MV-4-11 (cell line): ENCODE measurements at regions not wholly inside any gene's neighbourhood (a gene's known extent, or its start where the extent isn't known, plus 50 kb on each side); places are given as distances from the start of the nearest gene placed in this dataset.
A peak's percentile ranks its signal among the peaks of the same experiment; 100 is the strongest.
"Not testable (repeated sequence)": the region's sequence is repeated elsewhere in the genome, so short reads cannot be mapped to it uniquely, and the experiment has no call there.

ENCODE experiments used
- DNase-seq: peaks from one replicate; lab custom pipeline; 2025; lab: John Stamatoyannopoulos, UW

- no peak for DNase-seq
Observed at GRCh38 chr2:183459466-183459865, 335.2 kb downstream of the NUP35 start.

DNA sequence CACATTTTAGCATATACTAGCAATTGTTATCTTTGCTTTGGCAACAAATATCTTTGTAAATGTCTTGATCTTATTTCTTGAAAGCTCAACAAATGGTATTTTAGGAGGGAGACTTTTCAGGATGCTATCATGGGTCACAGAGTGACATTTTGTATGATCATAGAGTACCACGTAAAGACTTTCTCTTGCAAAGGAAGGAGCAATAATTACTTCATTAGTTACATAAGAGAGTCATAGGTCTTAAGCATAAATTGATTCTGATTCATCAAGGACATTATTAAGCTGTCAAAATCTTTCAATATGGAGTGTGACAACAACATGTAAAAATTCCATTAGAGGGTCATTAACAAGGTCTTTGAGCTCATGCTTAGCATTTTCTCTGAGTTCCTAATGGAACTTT is 339.6 kb downstream of the NUP35 start:
- no peak for DNase-seq

- DNase-seq, result no peak
Observed at GRCh38 chr2:183465048-183465447, 340.8 kb downstream of the NUP35 start.

- DNase-seq, result no peak
Observed at GRCh38 chr2:183474912-183475695, 350.9 kb downstream of the NUP35 start.

- no peak for DNase-seq
Observed at GRCh38 chr2:183476490-183476889, 352.2 kb downstream of the NUP35 start.

- no peak for DNase-seq
Observed at GRCh38 chr2:183477296-183477695, 353.1 kb downstream of the NUP35 start.

- DNase-seq, result not testable (repeated sequence)
Observed at GRCh38 chr2:183478941-183479595, 354.8 kb downstream of the NUP35 start.

GRCh38 chr2:183487326-183487725 is 363.1 kb downstream of the NUP35 start:
- DNase-seq, result no peak

GRCh38 chr2:183488421-183488820 is 364.2 kb downstream of the NUP35 start:
- no peak for DNase-seq

GRCh38 chr2:183490489-183490888 is 366.2 kb downstream of the NUP35 start:
- DNase-seq, result no peak

DNA sequence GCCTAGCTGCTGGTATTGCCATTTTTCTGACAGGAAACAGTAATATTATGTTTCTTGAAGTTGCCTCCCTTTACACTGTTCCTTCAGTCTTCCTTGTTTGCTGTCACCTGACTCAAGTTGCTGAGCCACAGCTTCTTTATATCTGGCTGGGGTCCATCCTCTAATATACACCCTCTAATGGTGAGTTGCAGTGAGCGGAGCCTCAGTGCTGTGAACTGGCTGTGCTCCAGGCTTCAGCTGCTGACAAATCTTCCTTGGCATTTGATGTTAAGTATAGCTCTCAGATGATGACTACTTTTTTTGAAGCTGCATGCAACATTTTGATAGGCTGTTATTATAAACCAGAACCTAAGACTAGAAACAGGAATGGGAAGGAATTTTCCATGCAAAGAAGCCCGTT is 366.7 kb downstream of the NUP35 start:
- no peak for DNase-seq

GRCh38 chr2:183493040-183493439 is 368.8 kb downstream of the NUP35 start:
- DNase-seq, result no peak

- no peak for DNase-seq
Observed at GRCh38 chr2:183495079-183495478, 370.8 kb downstream of the NUP35 start.

- DNase-seq, result no peak
Observed at GRCh38 chr2:183495589-183496267, 371.5 kb downstream of the NUP35 start.

GRCh38 chr2:183497861-183498260 is 373.6 kb downstream of the NUP35 start:
- DNase-seq, result no peak

DNA sequence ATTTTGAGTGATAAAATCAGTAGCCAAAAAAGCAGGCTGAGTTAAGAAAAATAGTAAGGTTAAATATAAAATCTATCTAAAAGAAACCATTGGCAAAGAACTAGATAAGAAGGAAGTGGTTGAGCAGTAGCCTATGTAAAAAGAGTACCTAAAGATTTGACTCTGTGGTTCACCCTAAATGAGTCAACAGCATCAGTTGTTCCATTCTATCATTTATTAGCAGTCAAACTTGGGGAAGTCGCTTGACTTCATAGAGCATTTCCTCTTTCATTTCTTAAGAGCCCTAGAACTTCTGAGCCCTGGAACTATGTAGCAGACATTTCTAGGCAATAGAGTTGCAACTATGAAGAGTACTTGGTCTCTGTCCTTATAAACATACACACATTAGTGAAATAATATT is 381.7 kb downstream of the NUP35 start:
- peak; percentile 95 for DNase-seq

- no peak for DNase-seq
Observed at GRCh38 chr2:183511154-183511553, 386.9 kb downstream of the NUP35 start.

- no peak for DNase-seq
Observed at GRCh38 chr2:183519371-183520056, 395.3 kb downstream of the NUP35 start.

DNA sequence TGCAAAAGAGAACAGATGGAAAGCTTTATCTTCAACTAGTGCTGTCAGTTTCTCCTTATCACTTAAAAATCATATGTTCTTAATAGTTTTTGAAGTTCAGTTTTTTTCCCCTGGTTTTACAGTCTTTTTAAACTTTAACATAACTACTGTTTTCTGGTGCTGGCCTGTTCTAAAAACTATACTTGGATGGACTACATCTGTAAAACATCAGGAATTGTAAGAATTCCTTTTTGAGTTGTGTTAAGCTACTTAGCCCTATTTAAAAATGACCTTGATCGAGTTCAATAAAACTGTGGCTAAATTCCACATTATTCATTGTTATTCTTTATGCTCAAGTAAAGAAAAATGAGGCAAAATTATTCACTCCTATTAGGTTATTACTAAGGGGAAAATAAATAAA is 397.7 kb downstream of the NUP35 start:
- no peak for DNase-seq

DNA sequence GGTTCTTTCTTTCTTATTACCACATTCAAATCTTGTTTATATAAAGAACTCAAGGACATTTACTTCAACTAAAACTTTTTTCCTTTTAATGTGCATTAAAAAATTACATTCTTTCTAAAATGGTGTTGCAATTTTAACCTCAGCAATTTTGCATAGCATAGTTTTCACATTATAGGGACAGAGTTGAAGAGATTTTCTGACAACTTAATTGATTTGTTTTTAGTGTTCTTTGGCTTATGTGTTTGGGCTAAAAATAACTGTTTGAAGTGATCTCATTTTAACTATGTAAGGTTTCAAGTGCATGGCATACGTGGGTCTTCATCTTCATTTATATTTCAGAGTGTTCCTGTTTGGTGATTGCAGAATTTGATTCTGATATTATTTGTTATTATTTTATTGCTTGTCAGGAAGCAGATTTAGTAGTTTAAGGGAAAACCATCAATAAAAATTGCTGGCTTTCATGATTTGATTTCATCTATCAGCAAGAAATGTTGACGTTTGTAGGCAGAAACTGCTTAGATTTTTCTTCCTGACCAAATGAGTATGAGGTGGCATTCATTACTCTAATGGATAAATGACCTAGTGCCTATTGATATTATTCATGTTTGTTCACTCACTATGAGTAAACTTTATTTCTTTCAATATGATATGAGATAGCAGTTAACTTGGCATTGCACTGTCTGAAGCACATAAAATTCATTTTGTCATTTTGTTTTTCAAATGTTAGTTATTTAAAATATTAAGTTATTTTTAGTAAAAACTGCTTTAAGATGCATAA is 398.4 kb downstream of the NUP35 start:
- DNase-seq, result no peak

DNA sequence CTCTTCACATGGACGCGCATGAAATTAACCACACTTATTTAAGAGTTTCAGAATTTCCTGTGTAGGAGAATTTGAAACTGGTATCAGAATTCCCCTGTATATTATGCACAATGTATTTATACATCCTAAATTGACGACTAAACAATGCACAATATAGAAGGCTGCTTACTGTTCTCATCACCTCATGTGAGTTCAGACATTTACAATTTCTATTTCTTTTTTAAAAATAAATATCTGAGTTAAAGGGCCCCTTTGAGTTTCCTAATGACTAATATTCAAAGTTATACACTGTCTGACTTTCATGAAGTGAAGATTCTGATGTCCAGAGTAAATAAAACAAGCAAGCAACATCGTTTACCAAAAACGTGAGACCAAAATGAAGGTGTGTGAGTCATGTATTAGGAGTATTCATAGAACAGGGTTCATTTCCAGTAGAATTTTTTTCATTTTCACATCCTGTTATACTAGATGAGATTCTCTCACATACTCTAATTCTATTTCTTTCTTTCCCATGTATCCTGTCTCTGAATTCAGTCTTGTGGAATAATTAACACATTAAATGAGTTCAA is 406.2 kb downstream of the NUP35 start:
- DNase-seq, result no peak
